Activated CD4-positive, alpha-beta memory T cell treated with anti-CD3 and anti-CD28 coated beads, Interleukin-2, amount 10 ng/mL, durations not matched to agents 7 days and 5 days (primary cell): ENCODE measurements at regions not wholly inside any gene's neighbourhood (a gene's known extent, or its start where the extent isn't known, plus 50 kb on each side); places are given as distances from the start of the nearest gene placed in this dataset.
"Not testable (repeated sequence)": the region's sequence is repeated elsewhere in the genome, so short reads cannot be mapped to it uniquely, and the experiment has no call there.

Experiments
- CTCF ChIA-PET: fragments of 350-600 bp; sonication (Branson Sonifier 250); formaldehyde crosslinking; loops from one replicate; lab custom pipeline; 2021; ENCODE audit warnings: antibody characterized with exemption, inconsistent platforms; lab: Charles Lee
- POLR2A ChIA-PET: fragments of 350-600 bp; sonication (Branson Sonifier 250); formaldehyde crosslinking; loops from one replicate; lab custom pipeline; 2021; ENCODE audit warnings: antibody characterized with exemption; lab: Charles Lee
- DNase-seq: peaks from one replicate; pipeline ENCODE4 v3.0.0-alpha.2; 2020
- H3K27ac Mint-ChIP-seq: one replicate; pipeline ENCODE4 v1.8.0; 2021; ENCODE audit warnings: mild to moderate bottlenecking, mixed read lengths
- H3K27me3 Mint-ChIP-seq: one replicate; pipeline ENCODE4 v1.8.0; 2021; ENCODE audit warnings: mixed read lengths
- H3K36me3 Mint-ChIP-seq: one replicate; pipeline ENCODE4 v1.8.0; 2021; ENCODE audit warnings: low read depth, mixed read lengths
- H3K4me1 Mint-ChIP-seq: one replicate; pipeline ENCODE4 v1.8.0; 2021; ENCODE audit warnings: mixed read lengths
- H3K4me3 Mint-ChIP-seq: one replicate; pipeline ENCODE4 v1.8.0; 2021; ENCODE audit warnings: mild to moderate bottlenecking, mixed read lengths
- H3K9me3 Mint-ChIP-seq: one replicate; pipeline ENCODE4 v1.8.0; 2021; ENCODE audit warnings: mixed read lengths

GRCh38 chr12:131551675-131552491, 159.0 kb upstream of the SFSWAP start:
- Mint-ChIP-seq H3K27me3 (peaks cover 3% of the 10 kb centered on the region), H3K4me1 (no peaks in the 10 kb centered on the region), H3K9me3 (no peaks in the 10 kb centered on the region), H3K36me3 (no peaks in the 10 kb centered on the region), H3K27ac (no peak overlapping the region), H3K4me3 (no peak overlapping the region)
- DNase-seq = no peak
- ChIA-PET POLR2A (no interaction called here), CTCF (no interaction called here)

- no peak overlapping the region for H3K4me3 Mint-ChIP-seq
- no peaks in the 10 kb centered on the region for H3K36me3 Mint-ChIP-seq
- H3K4me1 Mint-ChIP-seq = no peaks in the 10 kb centered on the region
- POLR2A ChIA-PET = no interaction called here
- H3K27ac Mint-ChIP-seq = no peak overlapping the region
- peaks cover 3% of the 10 kb centered on the region for H3K27me3 Mint-ChIP-seq
- no peaks in the 10 kb centered on the region for H3K9me3 Mint-ChIP-seq
- no peak for DNase-seq
- CTCF ChIA-PET = no interaction called here
Observed at GRCh38 chr12:131552492-131552863, 158.4 kb upstream of the SFSWAP start.

- Mint-ChIP-seq H3K27ac (no peak overlapping the region), H3K4me3 (no peak overlapping the region), H3K36me3 (no peaks in the 10 kb centered on the region), H3K27me3 (peaks cover 3% of the 10 kb centered on the region), H3K9me3 (no peaks in the 10 kb centered on the region), H3K4me1 (no peaks in the 10 kb centered on the region)
- CTCF ChIA-PET = no interaction called here
- POLR2A ChIA-PET = no interaction called here
- DNase-seq = no peak
Observed at GRCh38 chr12:131553096-131553777, 157.7 kb upstream of the SFSWAP start.

GRCh38 chr12:131555197-131555846, 155.6 kb upstream of the SFSWAP start:
- Mint-ChIP-seq H3K27ac (no peak overlapping the region), H3K27me3 (peaks cover 3% of the 10 kb centered on the region), H3K36me3 (no peaks in the 10 kb centered on the region), H3K4me3 (no peak overlapping the region), H3K9me3 (peaks cover 2% of the 10 kb centered on the region), H3K4me1 (no peaks in the 10 kb centered on the region)
- POLR2A ChIA-PET = no interaction called here
- CTCF ChIA-PET = no interaction called here
- no peak for DNase-seq

- no peak for DNase-seq
- Mint-ChIP-seq H3K27ac (no peak overlapping the region), H3K4me3 (no peak overlapping the region), H3K4me1 (no peaks in the 10 kb centered on the region), H3K27me3 (peaks cover 3% of the 10 kb centered on the region), H3K36me3 (no peaks in the 10 kb centered on the region), H3K9me3 (peaks cover 2% of the 10 kb centered on the region)
- ChIA-PET CTCF (no interaction called here), POLR2A (no interaction called here)
Observed at GRCh38 chr12:131555866-131556265, 155.0 kb upstream of the SFSWAP start.

- CTCF ChIA-PET = no interaction called here
- H3K27ac Mint-ChIP-seq = no peak overlapping the region
- H3K4me3 Mint-ChIP-seq = no peak overlapping the region
- no peak for DNase-seq
- no peaks in the 10 kb centered on the region for H3K36me3 Mint-ChIP-seq
- peaks cover 2% of the 10 kb centered on the region for H3K9me3 Mint-ChIP-seq
- H3K4me1 Mint-ChIP-seq = no peaks in the 10 kb centered on the region
- peaks cover 1% of the 10 kb centered on the region for H3K27me3 Mint-ChIP-seq
- POLR2A ChIA-PET = no interaction called here
Observed at GRCh38 chr12:131557078-131557709, 153.7 kb upstream of the SFSWAP start.

GRCh38 chr12:131559517-131560516, 151.1 kb upstream of the SFSWAP start:
- no peak overlapping the region for H3K27ac Mint-ChIP-seq
- H3K27me3 Mint-ChIP-seq = no peaks in the 10 kb centered on the region
- H3K4me1 Mint-ChIP-seq = no peaks in the 10 kb centered on the region
- no peaks in the 10 kb centered on the region for H3K36me3 Mint-ChIP-seq
- H3K4me3 Mint-ChIP-seq = no peak overlapping the region
- no peak for DNase-seq
- CTCF ChIA-PET = no interaction called here
- peaks cover 2% of the 10 kb centered on the region for H3K9me3 Mint-ChIP-seq
- POLR2A ChIA-PET = no interaction called here

- H3K27ac Mint-ChIP-seq = no peak overlapping the region
- no peaks in the 10 kb centered on the region for H3K36me3 Mint-ChIP-seq
- ChIA-PET POLR2A (no interaction called here), CTCF (no interaction called here)
- no peaks in the 10 kb centered on the region for H3K4me1 Mint-ChIP-seq
- no peak overlapping the region for H3K4me3 Mint-ChIP-seq
- H3K27me3 Mint-ChIP-seq = peaks cover 2% of the 10 kb centered on the region
- no peak for DNase-seq
- peaks cover 2% of the 10 kb centered on the region for H3K9me3 Mint-ChIP-seq
Observed at GRCh38 chr12:131561051-131561450, 149.8 kb upstream of the SFSWAP start.

- Mint-ChIP-seq H3K4me1 (no peaks in the 10 kb centered on the region), H3K4me3 (no peak overlapping the region), H3K27ac (no peak overlapping the region), H3K27me3 (peaks cover 3% of the 10 kb centered on the region), H3K36me3 (no peaks in the 10 kb centered on the region), H3K9me3 (peaks cover 2% of the 10 kb centered on the region)
- ChIA-PET POLR2A (no interaction called here), CTCF (no interaction called here)
- no peak for DNase-seq
Observed at GRCh38 chr12:131561891-131562684, 148.8 kb upstream of the SFSWAP start.

GRCh38 chr12:131564138-131564727, 146.7 kb upstream of the SFSWAP start:
- POLR2A ChIA-PET, H3K36me3 Mint-ChIP-seq, CTCF ChIA-PET, H3K27ac Mint-ChIP-seq, H3K4me1 Mint-ChIP-seq, H3K9me3 Mint-ChIP-seq, H3K27me3 Mint-ChIP-seq, DNase-seq, H3K4me3 Mint-ChIP-seq: not testable (repeated sequence)

GRCh38 chr12:131564845-131565244, 146.0 kb upstream of the SFSWAP start:
- Mint-ChIP-seq H3K4me1 (no peaks in the 10 kb centered on the region), H3K9me3 (peaks cover 2% of the 10 kb centered on the region), H3K27ac (no peak overlapping the region), H3K4me3 (no peak overlapping the region), H3K27me3 (peaks cover 7% of the 10 kb centered on the region), H3K36me3 (no peaks in the 10 kb centered on the region)
- DNase-seq = no peak
- CTCF ChIA-PET = no interaction called here
- POLR2A ChIA-PET = no interaction called here
